ENCODE measurements at regions not wholly inside any gene's neighbourhood (a gene's known extent, or its start where the extent isn't known, plus 50 kb on each side); places are given as distances from the start of the nearest gene placed in this dataset.

- DNase-seq: no peak
- Mint-ChIP-seq H3K27me3 (no peaks in the 10 kb centered on the region), H3K9me3 (no peaks in the 10 kb centered on the region), H3K4me3 (no peak overlapping the region), H3K27ac (no peak overlapping the region), H3K4me1 (no peaks in the 10 kb centered on the region), H3K36me3 (ENCODE audit: low read depth) (no peaks in the 10 kb centered on the region)
- intact Hi-C loops (cut with micrococcal nuclease): no loop called here
These were observed 2204.5 kb downstream of the ARAP2 start for GRCh38 chr4:34039766-34040165.

DNA sequence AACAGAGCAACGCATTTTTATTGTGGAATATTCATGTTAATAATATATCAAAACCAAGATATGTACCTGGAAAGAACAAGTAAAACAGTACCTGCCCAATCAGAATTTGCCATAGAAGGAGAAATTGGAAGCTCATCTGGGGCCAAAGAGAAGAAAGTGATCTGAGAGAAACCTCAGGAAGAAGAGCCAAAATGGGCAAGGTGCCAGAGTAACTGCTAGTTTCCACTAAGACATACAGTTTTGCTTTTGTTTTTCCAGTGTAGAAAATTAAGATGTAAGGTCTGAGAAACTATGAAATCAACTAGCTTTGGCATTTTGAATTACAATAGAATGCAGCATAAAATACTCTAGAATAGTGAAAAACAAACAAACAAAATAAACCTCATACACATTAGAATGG lies 2201.2 kb downstream of the ARAP2 start:
- no peaks in the 10 kb centered on the region for H3K27me3 Mint-ChIP-seq
- H3K4me1 Mint-ChIP-seq: no peaks in the 10 kb centered on the region
- no peak for DNase-seq
- no peaks in the 10 kb centered on the region for H3K9me3 Mint-ChIP-seq
- no peaks in the 10 kb centered on the region for H3K36me3 Mint-ChIP-seq (ENCODE audit: low read depth)
- H3K4me3 Mint-ChIP-seq: no peak overlapping the region
- intact Hi-C loops (cut with micrococcal nuclease): no loop called here
- H3K27ac Mint-ChIP-seq: no peak overlapping the region

DNA sequence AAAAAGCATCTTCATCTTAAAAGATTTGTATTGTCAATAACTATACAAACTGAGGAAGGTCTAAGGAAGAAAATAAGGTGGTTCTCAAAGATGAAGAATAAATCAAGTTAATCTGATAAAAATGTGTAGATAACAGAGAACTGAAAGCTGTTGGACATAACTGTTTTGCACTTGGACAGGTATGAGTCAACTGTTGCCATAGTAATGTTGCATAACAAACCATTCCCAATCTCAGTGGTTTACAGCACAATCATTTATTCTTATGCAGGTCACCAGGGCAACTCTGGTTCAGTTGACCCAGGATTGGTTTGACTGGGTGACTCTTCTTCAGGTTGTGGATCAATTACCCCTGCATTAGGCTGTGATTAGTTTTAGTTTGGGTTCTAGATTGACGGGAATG lies 2197.7 kb downstream of the ARAP2 start:
- peaks cover 3% of the 10 kb centered on the region for H3K9me3 Mint-ChIP-seq
- H3K4me1 Mint-ChIP-seq: no peaks in the 10 kb centered on the region
- H3K36me3 Mint-ChIP-seq (ENCODE audit: low read depth): no peaks in the 10 kb centered on the region
- no peak overlapping the region for H3K4me3 Mint-ChIP-seq
- H3K27ac Mint-ChIP-seq: no peak overlapping the region
- no peak for DNase-seq
- intact Hi-C loops (cut with micrococcal nuclease): no loop called here
- no peaks in the 10 kb centered on the region for H3K27me3 Mint-ChIP-seq

- no peaks in the 10 kb centered on the region for H3K36me3 Mint-ChIP-seq (ENCODE audit: low read depth)
- H3K27ac Mint-ChIP-seq: no peak overlapping the region
- H3K4me3 Mint-ChIP-seq: no peak overlapping the region
- H3K27me3 Mint-ChIP-seq: no peaks in the 10 kb centered on the region
- no peaks in the 10 kb centered on the region for H3K4me1 Mint-ChIP-seq
- H3K9me3 Mint-ChIP-seq: peaks cover 3% of the 10 kb centered on the region
- DNase-seq: no peak
- intact Hi-C loops (cut with micrococcal nuclease): no loop called here
These were observed 2197.0 kb downstream of the ARAP2 start for GRCh38 chr4:34047363-34047762.

GRCh38 chr4:34066126-34066525 lies 2178.2 kb downstream of the ARAP2 start:
- H3K36me3 Mint-ChIP-seq (ENCODE audit: low read depth): no peaks in the 10 kb centered on the region
- no peak overlapping the region for H3K4me3 Mint-ChIP-seq
- no peaks in the 10 kb centered on the region for H3K27me3 Mint-ChIP-seq
- no peaks in the 10 kb centered on the region for H3K9me3 Mint-ChIP-seq
- no peak for DNase-seq
- H3K4me1 Mint-ChIP-seq: no peaks in the 10 kb centered on the region
- H3K27ac Mint-ChIP-seq: no peak overlapping the region
- intact Hi-C loops (cut with micrococcal nuclease): no loop called here

- Mint-ChIP-seq H3K27me3 (no peaks in the 10 kb centered on the region), H3K4me3 (no peak overlapping the region), H3K4me1 (no peaks in the 10 kb centered on the region), H3K27ac (no peak overlapping the region), H3K36me3 (ENCODE audit: low read depth) (no peaks in the 10 kb centered on the region), H3K9me3 (no peaks in the 10 kb centered on the region)
- intact Hi-C loops (cut with micrococcal nuclease): no loop called here
- DNase-seq: no peak
These were observed 2152.9 kb downstream of the ARAP2 start for GRCh38 chr4:34091451-34091850.

DNA sequence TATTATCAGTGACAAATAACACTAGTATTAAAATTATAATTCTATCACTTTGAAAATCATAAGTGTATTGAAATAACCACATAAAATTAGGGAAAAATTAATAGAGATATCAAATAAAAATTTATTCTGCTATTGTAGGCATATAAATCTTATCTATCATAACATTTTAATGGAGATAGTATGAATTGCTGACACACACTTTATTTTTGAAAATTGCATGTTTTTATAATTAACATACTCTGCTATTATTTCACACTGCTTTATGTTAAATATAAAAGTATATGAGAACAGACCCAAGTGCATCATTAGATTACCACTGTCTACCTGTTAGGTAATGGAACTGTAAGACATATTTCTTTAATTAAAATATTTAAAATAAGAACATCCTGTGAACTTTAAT lies 2150.2 kb downstream of the ARAP2 start:
- no peaks in the 10 kb centered on the region for H3K4me1 Mint-ChIP-seq
- DNase-seq: no peak

DNA sequence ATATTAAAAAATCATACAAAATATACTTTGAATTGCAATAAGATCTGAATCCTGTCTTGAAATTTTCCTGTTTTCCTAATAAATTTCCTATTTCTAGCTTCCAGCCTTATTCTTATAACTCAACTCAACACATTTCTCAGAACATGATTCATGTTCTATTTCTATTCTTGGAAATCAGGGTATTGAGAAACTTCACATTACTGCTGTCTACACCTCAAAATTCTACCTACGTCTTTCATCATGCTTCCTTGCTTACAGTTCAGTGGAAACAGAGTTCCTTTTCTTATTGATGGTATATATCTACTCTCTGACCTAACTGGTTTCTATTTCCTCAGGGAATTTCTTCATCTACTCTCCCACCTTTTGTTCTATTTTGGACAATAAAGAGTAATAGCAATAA lies 2139.0 kb downstream of the ARAP2 start:
- H3K4me3 Mint-ChIP-seq: no peak overlapping the region
- no peaks in the 10 kb centered on the region for H3K4me1 Mint-ChIP-seq
- H3K36me3 Mint-ChIP-seq (ENCODE audit: low read depth): no peaks in the 10 kb centered on the region
- no peaks in the 10 kb centered on the region for H3K27me3 Mint-ChIP-seq
- H3K27ac Mint-ChIP-seq: no peak overlapping the region
- intact Hi-C loops (cut with micrococcal nuclease): no loop called here
- no peak for DNase-seq
- no peaks in the 10 kb centered on the region for H3K9me3 Mint-ChIP-seq

More for the DNA sequence above, 2150.2 kb downstream of the ARAP2 start:
- no peak overlapping the region for H3K27ac Mint-ChIP-seq
- H3K27me3 Mint-ChIP-seq: no peaks in the 10 kb centered on the region
- no peak overlapping the region for H3K4me3 Mint-ChIP-seq
- no peaks in the 10 kb centered on the region for H3K36me3 Mint-ChIP-seq (ENCODE audit: low read depth)
- H3K9me3 Mint-ChIP-seq: peaks cover 5% of the 10 kb centered on the region
- intact Hi-C loops (cut with micrococcal nuclease): no loop called here

- intact Hi-C loops (cut with micrococcal nuclease): no loop called here
- no peak for DNase-seq
- Mint-ChIP-seq H3K36me3 (ENCODE audit: low read depth) (no peaks in the 10 kb centered on the region), H3K9me3 (no peaks in the 10 kb centered on the region), H3K27me3 (no peaks in the 10 kb centered on the region), H3K27ac (no peak overlapping the region), H3K4me1 (no peaks in the 10 kb centered on the region), H3K4me3 (no peak overlapping the region)
These were observed 2135.9 kb downstream of the ARAP2 start for GRCh38 chr4:34108391-34108790.

- intact Hi-C loops (cut with micrococcal nuclease): no loop called here
- Mint-ChIP-seq H3K4me3 (no peak overlapping the region), H3K9me3 (no peaks in the 10 kb centered on the region), H3K27ac (no peak overlapping the region), H3K27me3 (no peaks in the 10 kb centered on the region), H3K4me1 (no peaks in the 10 kb centered on the region), H3K36me3 (ENCODE audit: low read depth) (no peaks in the 10 kb centered on the region)
- no peak for DNase-seq
These were observed 2131.7 kb downstream of the ARAP2 start for GRCh38 chr4:34112573-34112972.

DNA sequence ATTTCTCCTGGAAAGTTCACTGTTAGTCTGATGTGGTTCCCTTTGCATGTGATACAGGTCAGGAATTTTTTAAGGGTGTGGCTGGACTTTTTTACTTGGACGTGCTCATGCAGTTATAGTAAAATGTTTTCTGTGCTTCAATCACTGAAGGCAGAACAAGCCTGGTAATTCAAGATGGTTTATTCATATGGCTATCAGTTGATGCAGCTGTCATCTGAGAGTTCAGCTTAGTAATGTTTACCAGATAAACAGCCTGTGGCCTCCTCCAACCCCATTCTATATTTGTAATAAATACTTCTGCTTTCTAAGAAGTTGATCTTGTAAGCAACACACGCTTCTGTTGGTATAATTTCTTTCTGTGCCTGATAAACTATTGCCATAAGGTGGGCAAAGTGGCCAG lies 2105.9 kb downstream of the ARAP2 start:
- H3K36me3 Mint-ChIP-seq (ENCODE audit: low read depth): no peaks in the 10 kb centered on the region
- peaks cover 5% of the 10 kb centered on the region for H3K9me3 Mint-ChIP-seq
- no peak for DNase-seq
- H3K4me3 Mint-ChIP-seq: no peak overlapping the region
- H3K27me3 Mint-ChIP-seq: no peaks in the 10 kb centered on the region
- intact Hi-C loops (cut with micrococcal nuclease): no loop called here
- H3K27ac Mint-ChIP-seq: no peak overlapping the region
- no peaks in the 10 kb centered on the region for H3K4me1 Mint-ChIP-seq

DNA sequence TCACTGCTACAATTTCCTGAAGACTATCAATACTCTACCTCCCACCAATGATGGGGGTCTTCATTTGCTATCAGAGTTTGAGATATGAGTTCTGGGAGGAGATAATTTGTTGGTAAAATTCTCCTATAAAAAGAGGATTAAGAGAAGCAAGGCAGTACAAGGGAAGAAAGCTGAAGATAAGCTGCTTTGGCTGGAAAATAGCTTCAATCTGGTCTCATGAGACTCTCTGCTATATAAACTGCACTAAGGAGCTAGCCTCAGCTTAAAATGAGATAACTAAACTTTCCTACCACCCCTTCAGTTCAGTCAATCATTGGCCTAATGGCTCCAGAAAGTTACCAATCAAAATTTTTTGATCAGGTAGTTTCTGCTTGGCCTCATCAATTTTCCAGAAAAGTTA lies 2105.0 kb downstream of the ARAP2 start:
- Mint-ChIP-seq H3K4me3 (no peak overlapping the region), H3K36me3 (ENCODE audit: low read depth) (no peaks in the 10 kb centered on the region), H3K4me1 (no peaks in the 10 kb centered on the region), H3K27me3 (no peaks in the 10 kb centered on the region), H3K9me3 (peaks cover 5% of the 10 kb centered on the region), H3K27ac (no peak overlapping the region)
- intact Hi-C loops (cut with micrococcal nuclease): no loop called here
- no peak for DNase-seq

- no peaks in the 10 kb centered on the region for H3K9me3 Mint-ChIP-seq
- intact Hi-C loops (cut with micrococcal nuclease): no loop called here
- DNase-seq: no peak
- no peak overlapping the region for H3K27ac Mint-ChIP-seq
- no peak overlapping the region for H3K4me3 Mint-ChIP-seq
- H3K27me3 Mint-ChIP-seq: no peaks in the 10 kb centered on the region
- no peaks in the 10 kb centered on the region for H3K36me3 Mint-ChIP-seq (ENCODE audit: low read depth)
- H3K4me1 Mint-ChIP-seq: no peaks in the 10 kb centered on the region
These were observed 2095.9 kb downstream of the ARAP2 start for GRCh38 chr4:34148322-34148908.

GRCh38 chr4:34157547-34157946 lies 2086.8 kb downstream of the ARAP2 start:
- intact Hi-C loops (cut with micrococcal nuclease): no loop called here
- DNase-seq: no peak
- no peaks in the 10 kb centered on the region for H3K4me1 Mint-ChIP-seq
- no peak overlapping the region for H3K4me3 Mint-ChIP-seq
- H3K27ac Mint-ChIP-seq: no peak overlapping the region
- H3K27me3 Mint-ChIP-seq: no peaks in the 10 kb centered on the region
- peaks cover 21% of the 10 kb centered on the region for H3K9me3 Mint-ChIP-seq
- H3K36me3 Mint-ChIP-seq (ENCODE audit: low read depth): no peaks in the 10 kb centered on the region

DNA sequence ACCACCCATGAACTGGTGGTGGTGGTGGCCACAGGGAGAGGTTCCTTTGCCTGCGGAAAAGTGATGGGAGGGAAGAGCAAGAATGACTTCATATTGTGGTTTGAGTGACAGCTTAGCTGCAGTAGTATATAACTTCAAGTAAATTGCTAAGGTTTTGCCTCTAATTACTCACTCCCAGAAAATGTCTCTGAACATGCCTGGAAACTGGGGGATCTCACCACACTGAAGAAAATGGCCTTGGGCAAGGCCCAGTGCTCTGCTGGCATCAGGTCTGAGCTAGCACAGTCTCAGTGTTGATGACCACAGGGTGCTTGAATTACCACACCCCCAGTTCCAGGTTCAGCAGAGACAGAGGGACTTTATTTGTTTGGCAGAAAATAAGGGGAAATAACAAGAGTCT lies 2085.4 kb downstream of the ARAP2 start:
- H3K27me3 Mint-ChIP-seq: no peaks in the 10 kb centered on the region
- no peaks in the 10 kb centered on the region for H3K36me3 Mint-ChIP-seq (ENCODE audit: low read depth)
- H3K4me1 Mint-ChIP-seq: no peaks in the 10 kb centered on the region
- H3K9me3 Mint-ChIP-seq: peaks cover 21% of the 10 kb centered on the region
- intact Hi-C loops (cut with micrococcal nuclease): no loop called here
- no peak overlapping the region for H3K4me3 Mint-ChIP-seq
- H3K27ac Mint-ChIP-seq: no peak overlapping the region
- no peak for DNase-seq
